MM.1S (cell line): ENCODE measurements at regions not wholly inside any gene's neighbourhood (a gene's known extent, or its start where the extent isn't known, plus 50 kb on each side); places are given as distances from the start of the nearest gene placed in this dataset.

Source experiments
- CTCF ChIP-seq: fragments of 300-600 bp; sonication (generic); IDR thresholded peaks from 2 replicates; pipeline ENCODE4 v1.5.1; 2016; ENCODE audit warnings: antibody characterized with exemption, low read length, mixed read lengths
- EZH2 ChIP-seq: fragments of 300-600 bp; sonication (generic); optimal IDR thresholded peaks from 2 replicates; pipeline ENCODE3; 2017; ENCODE audit warnings: low read depth, mild to moderate bottlenecking, antibody characterized with exemption, low read length, mixed read lengths
- EZH2phosphoT487 ChIP-seq: fragments of 300-600 bp; sonication (generic); IDR thresholded peaks from 2 replicates; pipeline ENCODE4 v1.6.1; 2018; ENCODE audit warnings: antibody characterized with exemption, low read length

GRCh38 chr11:109148669-109149068 is 273.3 kb upstream of the C11orf87 start:
- TF ChIP-seq CTCF (no peak), EZH2 (no peak), EZH2phosphoT487 (no peak)
